GM10266 (cell line): ENCODE measurements at regions not wholly inside any gene's neighbourhood (a gene's known extent, or its start where the extent isn't known, plus 50 kb on each side); places are given as distances from the start of the nearest gene placed in this dataset.
"Not testable (repeated sequence)": the region's sequence is repeated elsewhere in the genome, so short reads cannot be mapped to it uniquely, and the experiment has no call there.

Source experiments
- DNase-seq: peaks from one replicate; pipeline ENCODE4 v3.0.0; 2012; ENCODE audit errors: extremely low spot score
- CTCF ChIP-seq: IDR thresholded peaks from 2 replicates; pipeline ENCODE4 v1.5.1; 2012; ENCODE audit warnings: mild to moderate bottlenecking, low read depth; ENCODE audit not compliant: control insufficient read depth, insufficient read depth; ENCODE audit errors: missing control alignments

GRCh38 chr13:48831248-48831647 is 144.5 kb upstream of the FNDC3A start:
- no peak for DNase-seq
- no peak for TF ChIP-seq CTCF

GRCh38 chr13:48833412-48833811 is 142.3 kb upstream of the FNDC3A start:
- DNase-seq: no peak
- TF ChIP-seq CTCF: no peak

GRCh38 chr13:48835326-48835725 is 140.4 kb upstream of the FNDC3A start:
- not testable (repeated sequence) for DNase-seq

GRCh38 chr13:48838193-48838973 is 137.3 kb upstream of the FNDC3A start:
- no peak for DNase-seq

GRCh38 chr13:48839171-48839570 is 136.5 kb upstream of the FNDC3A start:
- DNase-seq: no peak
- TF ChIP-seq CTCF: no peak

More at GRCh38 chr13:48838193-48838973, 137.3 kb upstream of the FNDC3A start:
- TF ChIP-seq CTCF: no peak

GRCh38 chr13:48840366-48840765 is 135.3 kb upstream of the FNDC3A start:
- no peak for TF ChIP-seq CTCF
- DNase-seq: no peak

GRCh38 chr13:48842316-48842715 is 133.4 kb upstream of the FNDC3A start:
- no peak for TF ChIP-seq CTCF
- DNase-seq: no peak

- no peak for DNase-seq
- TF ChIP-seq CTCF: no peak
Measured at GRCh38 chr13:48843630-48844380, 131.9 kb upstream of the FNDC3A start.
